ENCODE measurements at regions not wholly inside any gene's neighbourhood (a gene's known extent, or its start where the extent isn't known, plus 50 kb on each side); places are given as distances from the start of the nearest gene placed in this dataset.

DNA sequence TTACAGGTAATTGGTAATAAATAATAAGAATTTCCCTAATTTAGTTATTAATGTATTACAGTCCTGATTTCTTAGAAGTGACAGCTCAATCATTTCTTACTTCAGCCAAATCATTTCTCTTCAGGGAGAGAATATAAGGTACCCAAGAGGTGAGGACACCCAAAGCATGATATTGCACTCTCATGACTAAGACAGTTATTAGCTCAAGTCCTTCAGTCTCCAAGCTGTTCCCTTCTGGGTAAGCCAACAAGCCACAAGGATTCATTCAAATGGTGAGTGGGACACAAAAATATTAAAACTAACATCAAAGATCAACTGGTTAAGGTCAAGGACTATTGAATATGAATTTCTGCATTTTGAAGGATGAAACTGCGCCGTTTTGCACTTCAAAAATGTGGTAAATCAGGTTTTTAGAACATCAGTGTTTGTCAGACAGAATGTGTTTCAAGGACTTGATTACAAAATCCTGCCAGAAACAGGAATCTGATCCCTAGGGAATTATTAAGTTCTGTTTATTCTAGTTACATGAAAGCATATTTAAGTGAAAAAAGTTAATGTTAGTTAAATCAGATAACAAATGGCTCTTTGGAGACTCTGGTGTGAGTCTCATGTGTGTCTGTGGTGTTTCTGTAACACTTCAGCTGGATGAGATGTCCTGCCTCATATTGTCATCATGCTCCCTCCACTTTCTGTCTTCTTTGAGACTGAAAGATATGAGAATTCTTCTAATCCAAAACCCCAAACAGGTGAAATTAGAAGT, 101.7 kb upstream of the COL8A1 start:
- TF ChIP-seq, protein P1, sequence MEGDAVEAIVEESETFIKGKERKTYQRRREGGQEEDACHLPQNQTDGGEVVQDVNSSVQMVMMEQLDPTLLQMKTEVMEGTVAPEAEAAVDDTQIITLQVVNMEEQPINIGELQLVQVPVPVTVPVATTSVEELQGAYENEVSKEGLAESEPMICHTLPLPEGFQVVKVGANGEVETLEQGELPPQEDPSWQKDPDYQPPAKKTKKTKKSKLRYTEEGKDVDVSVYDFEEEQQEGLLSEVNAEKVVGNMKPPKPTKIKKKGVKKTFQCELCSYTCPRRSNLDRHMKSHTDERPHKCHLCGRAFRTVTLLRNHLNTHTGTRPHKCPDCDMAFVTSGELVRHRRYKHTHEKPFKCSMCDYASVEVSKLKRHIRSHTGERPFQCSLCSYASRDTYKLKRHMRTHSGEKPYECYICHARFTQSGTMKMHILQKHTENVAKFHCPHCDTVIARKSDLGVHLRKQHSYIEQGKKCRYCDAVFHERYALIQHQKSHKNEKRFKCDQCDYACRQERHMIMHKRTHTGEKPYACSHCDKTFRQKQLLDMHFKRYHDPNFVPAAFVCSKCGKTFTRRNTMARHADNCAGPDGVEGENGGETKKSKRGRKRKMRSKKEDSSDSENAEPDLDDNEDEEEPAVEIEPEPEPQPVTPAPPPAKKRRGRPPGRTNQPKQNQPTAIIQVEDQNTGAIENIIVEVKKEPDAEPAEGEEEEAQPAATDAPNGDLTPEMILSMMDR (IDR thresholded peaks at IDR 0.05), result no peak
- TF ChIP-seq POLR2A (IDR thresholded peaks at IDR 0.05), result no peak
- TF ChIP-seq POLR2AphosphoS5 (IDR thresholded peaks at IDR 0.05), result no peak
